ENCODE measurements at regions not wholly inside any gene's neighbourhood (a gene's known extent, or its start where the extent isn't known, plus 50 kb on each side); places are given as distances from the start of the nearest gene placed in this dataset.

DNA sequence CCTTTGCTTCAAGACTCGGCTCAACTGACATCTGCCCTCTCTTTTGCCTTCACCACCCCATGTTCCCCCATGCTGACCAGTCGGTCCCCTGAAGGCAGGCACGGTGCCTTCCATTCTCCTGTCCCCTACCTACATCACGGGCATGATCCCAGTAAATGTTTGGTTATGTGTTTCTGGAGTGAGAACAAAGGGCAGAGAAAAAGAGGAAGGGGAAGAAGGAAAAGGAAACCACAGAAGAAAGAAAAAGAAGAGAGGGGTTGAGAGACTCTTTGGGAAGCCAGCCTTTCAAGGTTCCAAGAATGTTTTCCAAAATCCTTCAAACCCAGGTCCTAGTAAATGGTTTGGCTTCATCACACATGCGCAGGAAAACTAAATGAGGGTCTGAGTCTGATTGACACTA, 84.9 kb downstream of the CDC7 start:
- TF ChIP-seq, protein P1, sequence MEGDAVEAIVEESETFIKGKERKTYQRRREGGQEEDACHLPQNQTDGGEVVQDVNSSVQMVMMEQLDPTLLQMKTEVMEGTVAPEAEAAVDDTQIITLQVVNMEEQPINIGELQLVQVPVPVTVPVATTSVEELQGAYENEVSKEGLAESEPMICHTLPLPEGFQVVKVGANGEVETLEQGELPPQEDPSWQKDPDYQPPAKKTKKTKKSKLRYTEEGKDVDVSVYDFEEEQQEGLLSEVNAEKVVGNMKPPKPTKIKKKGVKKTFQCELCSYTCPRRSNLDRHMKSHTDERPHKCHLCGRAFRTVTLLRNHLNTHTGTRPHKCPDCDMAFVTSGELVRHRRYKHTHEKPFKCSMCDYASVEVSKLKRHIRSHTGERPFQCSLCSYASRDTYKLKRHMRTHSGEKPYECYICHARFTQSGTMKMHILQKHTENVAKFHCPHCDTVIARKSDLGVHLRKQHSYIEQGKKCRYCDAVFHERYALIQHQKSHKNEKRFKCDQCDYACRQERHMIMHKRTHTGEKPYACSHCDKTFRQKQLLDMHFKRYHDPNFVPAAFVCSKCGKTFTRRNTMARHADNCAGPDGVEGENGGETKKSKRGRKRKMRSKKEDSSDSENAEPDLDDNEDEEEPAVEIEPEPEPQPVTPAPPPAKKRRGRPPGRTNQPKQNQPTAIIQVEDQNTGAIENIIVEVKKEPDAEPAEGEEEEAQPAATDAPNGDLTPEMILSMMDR (IDR thresholded peaks at IDR 0.05): no peak
- TF ChIP-seq ZFX (IDR thresholded peaks at IDR 0.05; ENCODE audit: borderline replicate concordance): no peak

DNA sequence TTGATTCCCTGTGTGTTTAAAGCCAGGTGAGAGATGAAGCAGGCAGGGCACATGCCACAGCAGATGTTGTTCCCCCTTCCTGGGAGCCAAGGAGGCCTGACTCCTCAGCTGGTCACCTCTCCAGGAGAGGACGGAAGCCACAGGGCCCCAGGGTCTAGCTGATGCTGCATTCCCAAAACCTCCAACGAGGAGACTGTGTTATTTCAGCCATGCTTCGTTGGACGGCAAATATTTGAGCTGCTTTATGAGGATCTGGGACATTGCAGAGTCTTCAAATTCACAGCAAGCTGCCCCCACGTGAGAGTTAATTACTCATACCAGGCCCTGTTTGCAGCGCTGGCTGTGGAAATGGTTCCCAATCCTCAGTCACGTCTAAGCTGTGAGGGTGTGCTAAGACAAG, 85.3 kb downstream of the CDC7 start:
- no peak overlapping the region for H3K27ac ChIP-seq
- TF ChIP-seq, protein P1 (IDR thresholded peaks at IDR 0.05): no peak
- no peak for TF ChIP-seq ZFX (IDR thresholded peaks at IDR 0.05; ENCODE audit: borderline replicate concordance)

More for the DNA sequence above, 84.9 kb downstream of the CDC7 start:
- no peak overlapping the region for H3K27ac ChIP-seq

DNA sequence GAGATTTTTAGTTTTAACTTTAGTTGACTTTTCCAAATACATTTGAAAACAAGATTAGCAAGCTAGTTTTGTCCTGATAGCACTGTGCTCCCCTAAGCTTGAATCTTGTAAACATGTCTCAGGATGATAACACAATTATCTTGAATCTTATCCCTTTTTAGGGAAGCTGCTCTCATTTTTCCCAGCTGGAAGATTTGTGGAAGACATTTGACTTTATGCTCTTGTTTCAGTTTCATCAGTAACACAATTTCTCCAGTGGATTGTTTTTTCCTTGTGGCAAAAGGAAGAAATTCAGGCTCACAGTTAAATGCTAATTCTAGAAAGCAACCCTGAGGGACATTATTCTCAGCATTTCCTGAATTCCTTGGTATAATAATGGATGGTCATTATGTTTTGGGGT, 88.8 kb downstream of the CDC7 start:
- no peak overlapping the region for H3K27ac ChIP-seq
- TF ChIP-seq ZFX (IDR thresholded peaks at IDR 0.05; ENCODE audit: borderline replicate concordance): no peak
- TF ChIP-seq, protein P1 (IDR thresholded peaks at IDR 0.05): no peak

DNA sequence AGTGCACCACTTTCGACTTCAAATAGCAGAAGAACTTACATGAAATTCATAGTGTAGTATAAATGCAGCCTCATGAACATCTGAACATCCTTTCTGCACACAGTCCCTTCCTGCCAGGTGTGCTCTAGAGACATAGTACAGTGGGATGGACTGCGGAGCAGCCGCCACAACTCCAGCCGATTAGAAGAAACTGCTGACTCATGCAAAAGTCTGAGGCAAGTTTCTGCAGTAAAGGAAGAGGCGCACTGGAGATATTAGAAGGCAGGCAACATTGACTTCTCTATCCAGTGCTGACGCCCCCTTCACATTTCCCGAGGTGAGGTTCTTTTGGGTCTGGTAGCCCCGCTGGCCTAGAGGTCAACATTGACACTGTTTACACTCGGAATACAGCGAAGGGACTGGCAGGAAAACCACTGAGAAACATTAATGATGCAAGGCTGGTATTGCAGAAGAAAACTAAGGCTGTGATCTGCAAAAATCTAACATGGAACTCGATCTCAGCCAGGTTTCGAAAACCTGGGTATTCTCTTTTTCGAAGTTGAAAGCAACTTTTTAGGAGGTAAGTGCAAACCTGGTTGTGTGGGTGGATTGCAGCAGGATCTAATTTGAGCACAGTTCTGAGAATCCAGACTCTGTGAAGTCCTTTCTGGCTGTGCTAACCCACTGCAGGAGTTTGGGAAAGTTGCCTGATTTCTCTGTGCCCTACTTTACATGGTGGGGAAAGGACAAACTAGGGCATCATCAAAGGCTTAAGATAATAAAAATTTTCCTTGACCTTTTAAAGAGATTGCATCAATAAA, 90.7 kb downstream of the CDC7 start:
- no peak overlapping the region for H3K27ac ChIP-seq
- TF ChIP-seq ZFX (IDR thresholded peaks at IDR 0.05; ENCODE audit: borderline replicate concordance): no peak
- TF ChIP-seq, protein P1 (IDR thresholded peaks at IDR 0.05): no peak

DNA sequence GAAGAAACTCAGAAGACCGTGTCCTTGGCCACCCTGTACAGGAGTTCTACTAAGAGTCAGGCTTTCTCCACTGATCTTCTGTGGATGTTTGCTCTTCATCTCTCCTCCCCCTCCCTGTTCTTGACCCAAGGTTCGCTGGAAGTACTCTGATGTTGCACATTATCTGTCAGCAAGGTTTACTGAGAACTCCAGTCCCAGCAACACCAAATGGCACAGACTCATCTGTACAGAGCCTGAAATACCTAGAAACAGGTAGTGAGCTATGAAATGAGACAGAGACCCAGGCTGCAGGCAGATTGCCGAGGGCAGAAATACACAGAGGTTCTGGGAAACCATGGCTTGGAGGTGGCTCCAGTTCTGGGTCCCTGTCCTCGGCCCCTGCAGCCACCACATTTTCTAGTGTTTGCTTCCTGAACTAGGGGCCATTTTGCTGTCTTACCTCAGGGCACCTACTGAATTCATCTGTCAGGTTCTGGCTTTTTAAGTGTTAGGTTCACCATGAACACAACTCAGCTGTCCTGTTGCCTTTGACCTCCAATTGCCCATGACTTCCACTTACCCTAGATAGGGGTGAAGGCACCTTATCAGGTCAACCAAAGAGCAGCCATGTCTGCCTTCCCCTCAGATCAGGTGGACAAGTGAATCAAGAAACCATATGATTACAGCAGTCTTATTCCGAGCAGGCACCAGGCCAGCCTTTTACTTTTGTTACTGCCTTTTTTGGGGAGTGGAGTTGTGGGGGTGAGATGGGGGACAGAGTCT, 92.2 kb downstream of the CDC7 start:
- H3K27ac ChIP-seq: no peak overlapping the region
- TF ChIP-seq, protein P1 (IDR thresholded peaks at IDR 0.05): no peak
- no peak for TF ChIP-seq ZFX (IDR thresholded peaks at IDR 0.05; ENCODE audit: borderline replicate concordance)

DNA sequence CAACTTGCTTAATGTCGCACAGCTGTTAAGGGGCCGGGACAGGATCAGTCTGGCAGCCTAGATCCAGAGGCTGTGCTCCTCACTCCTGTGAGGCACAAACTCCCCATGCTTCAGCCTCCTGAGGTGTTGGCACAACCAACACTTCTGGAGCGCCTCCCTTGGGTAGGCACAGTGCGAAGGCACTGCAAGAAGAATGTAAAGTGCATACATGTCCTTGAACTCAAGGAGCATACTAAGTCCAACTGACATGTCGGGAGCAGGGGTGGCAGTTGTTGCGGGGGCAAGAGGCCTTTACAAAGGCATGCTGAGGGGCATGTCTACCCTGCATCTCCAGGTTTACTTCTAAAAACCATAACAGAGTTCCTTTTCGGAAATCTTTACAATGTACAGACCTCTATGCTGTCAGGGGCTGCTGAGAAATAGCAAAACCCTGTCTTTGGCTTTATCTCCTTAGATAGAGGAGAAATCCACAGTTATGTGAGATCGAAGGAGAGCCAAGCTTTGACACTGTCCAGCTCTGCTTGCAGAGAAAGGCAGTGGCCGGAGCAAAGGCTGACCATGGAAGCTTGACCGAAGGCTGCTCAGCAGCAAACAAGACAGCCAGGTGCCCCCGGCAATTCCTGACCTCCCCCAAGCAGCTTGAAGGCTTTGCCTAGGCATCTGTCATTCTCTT, 93.9 kb downstream of the CDC7 start:
- no peak for TF ChIP-seq ZFX (IDR thresholded peaks at IDR 0.05; ENCODE audit: borderline replicate concordance)
- TF ChIP-seq, protein P1 (IDR thresholded peaks at IDR 0.05): no peak
- H3K27ac ChIP-seq: no peak overlapping the region

All from 22Rv1 (cell line).